ENCODE measurements at regions not wholly inside any gene's neighbourhood (a gene's known extent, or its start where the extent isn't known, plus 50 kb on each side); places are given as distances from the start of the nearest gene placed in this dataset.
"Not testable (repeated sequence)": the region's sequence is repeated elsewhere in the genome, so short reads cannot be mapped to it uniquely, and the experiment has no call there.

DNA sequence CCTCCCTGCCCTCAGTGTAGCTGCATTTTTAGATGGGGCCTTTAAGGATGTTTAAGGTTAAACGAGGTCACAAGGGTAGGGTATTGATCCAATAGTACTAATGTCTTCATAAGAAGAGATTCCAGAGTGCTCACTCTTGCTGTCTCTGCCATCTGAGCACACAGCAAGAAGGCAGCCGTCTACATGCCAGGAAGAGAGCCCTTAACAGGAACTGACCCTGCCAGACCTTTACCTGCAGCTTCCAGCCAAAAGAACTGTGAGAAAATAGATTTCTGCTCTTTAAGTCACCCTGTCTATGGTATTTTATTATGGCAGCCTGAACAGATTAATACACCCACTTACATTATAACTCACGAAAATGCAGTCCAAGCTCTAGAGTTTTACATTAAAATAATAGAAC, 685.3 kb upstream of the MARCKS start:
- no peak for DNase-seq

DNA sequence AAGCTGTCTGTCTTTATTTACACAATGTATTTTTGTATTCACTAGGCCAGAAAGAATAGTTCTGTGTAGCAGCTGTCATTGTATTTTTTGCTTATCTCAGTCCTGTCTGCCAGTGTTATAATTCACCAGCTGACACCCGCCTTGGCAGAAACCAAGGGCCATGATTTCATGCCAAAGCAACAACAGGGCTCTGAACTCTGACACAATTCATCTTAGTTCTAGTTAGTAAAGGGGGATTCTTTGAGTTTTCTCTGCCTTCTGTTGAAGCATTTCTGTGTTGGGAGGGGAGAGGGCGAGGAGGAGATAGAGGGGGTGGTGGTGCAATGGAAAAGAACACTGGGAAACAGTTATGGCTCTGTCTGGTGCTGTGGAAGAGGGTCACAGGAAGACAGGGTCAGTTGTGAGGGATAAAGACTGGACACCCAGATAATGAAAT, 684.6 kb upstream of the MARCKS start:
- no peak for DNase-seq

DNA sequence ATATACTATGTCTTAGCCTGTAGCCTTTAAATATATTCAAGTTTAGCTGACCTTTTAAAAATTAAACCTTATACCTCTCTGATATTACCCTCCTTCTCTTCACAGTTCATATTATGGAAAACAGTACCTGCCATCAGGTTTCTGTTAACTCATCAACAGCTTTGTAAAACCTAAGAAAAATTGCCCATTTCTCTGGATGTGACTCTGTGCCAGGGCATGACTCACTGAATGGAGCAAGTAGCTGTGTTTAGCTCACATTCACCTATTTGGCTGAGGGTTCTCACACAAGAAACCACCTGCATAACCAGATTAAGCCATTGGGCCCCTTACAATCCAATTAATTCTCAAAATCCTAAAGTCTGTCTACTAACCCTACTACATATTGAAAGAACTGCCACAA, 678.8 kb upstream of the MARCKS start:
- no peak for DNase-seq

DNA sequence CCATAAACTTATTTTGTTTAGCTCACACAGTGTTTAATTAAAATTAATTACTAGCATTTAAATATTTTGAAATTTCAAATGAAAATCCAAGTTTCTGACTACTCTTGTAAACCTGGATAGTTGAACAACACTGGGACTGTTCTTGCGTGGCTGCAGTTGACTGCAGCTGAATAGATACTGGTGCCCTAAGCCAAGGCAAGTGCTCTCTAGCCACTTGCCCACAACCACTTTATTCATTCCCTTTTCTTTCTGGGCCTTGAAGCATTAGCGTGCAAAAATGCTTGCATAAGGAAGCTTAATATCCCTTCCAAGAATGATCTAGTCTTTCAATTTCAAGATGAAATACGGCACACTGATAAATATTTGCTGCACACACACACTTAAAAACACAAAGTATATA, 676.0 kb upstream of the MARCKS start:
- DNase-seq: no peak

DNA sequence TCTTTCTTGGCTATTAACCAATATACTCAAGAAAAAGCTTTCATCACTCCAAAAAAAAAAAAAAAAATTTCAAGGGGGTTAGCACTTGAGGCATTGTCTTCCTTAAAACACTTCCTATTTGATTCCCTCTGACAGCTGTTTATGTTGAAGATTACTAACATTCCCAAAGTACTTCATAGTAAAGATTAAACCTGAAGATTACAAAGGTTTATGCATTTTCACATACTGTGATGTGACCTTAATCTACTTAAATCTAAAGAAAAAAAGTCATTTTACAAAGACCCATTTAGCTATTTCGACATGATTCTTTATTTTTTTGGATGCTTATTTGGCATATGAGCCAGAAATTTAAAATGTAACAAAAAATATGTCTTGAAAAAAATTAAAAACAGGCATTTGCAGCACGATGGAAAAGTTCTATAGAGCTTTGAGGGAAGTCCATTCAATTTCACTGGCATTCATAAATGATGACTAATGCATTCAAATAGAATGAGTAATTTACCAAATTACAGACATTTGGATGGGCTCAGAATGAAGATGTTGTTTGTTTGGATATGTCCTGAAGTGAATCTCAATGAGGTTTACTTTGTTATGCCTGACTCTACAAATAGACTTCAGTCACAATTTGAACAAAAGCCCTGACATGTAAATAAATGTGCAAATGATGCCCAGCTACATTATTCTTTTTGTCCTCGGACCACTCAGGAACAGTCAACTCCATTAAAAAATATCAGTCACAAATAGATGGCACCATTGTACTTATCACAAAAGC, 674.6 kb upstream of the MARCKS start:
- no peak for DNase-seq

DNA sequence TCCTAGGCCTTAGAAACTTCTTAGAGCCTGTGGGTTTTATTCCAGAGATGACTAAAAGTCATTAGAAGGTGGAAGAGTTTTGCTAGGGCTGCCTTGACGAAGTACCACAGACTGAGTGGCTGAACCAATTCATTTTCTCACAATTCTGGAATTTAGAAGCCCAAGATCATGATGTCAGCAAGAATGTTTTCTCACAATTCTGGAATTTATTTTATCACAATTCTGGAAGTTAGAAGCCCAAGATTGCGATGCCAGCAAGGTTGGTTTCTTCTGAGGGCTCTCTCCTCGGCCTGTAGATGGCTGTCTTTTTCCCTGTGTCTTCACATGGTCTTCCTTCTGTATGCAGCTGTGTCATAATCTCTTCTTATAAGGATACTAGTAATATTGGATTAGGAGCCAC, 672.9 kb upstream of the MARCKS start:
- no peak for DNase-seq

DNA sequence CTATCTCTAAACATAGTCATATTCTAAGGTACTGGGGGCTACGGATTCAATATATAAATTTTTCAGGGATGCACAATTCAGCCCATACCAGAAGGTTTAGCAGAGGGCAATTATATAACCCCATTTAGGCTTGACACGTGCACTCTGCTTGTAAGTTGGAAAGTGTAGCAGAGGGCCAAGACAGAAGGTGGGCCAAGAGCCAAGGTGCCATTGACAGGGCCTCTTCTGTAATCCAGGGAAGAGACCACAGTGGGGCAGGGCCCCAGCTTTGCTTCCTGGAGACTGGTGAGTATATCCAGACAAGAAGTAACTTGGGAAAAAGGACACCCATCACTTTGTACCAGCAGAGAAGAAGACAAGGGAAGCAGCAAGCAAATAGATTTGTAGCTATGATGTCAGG, 672.4 kb upstream of the MARCKS start:
- DNase-seq: no peak

DNA sequence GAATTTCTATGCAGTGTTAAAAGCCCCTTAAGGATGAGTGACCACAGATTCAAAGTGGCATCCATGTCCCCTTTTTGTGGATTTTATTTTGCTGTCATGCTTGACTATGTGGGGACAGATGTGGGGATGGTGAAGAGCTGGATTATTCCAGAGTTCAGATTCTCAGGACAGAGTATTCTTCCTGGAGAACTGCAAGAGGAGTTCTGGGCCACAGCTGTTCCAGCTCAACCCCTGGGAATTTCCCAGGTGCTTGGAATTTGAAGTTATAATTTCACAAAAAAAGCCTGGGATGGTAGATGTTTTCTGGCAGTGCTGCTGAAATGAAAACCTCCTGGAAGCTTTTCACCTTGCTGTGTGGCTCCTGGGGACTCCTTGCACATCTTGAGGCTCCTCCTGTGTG, 671.8 kb upstream of the MARCKS start:
- no peak for DNase-seq

DNA sequence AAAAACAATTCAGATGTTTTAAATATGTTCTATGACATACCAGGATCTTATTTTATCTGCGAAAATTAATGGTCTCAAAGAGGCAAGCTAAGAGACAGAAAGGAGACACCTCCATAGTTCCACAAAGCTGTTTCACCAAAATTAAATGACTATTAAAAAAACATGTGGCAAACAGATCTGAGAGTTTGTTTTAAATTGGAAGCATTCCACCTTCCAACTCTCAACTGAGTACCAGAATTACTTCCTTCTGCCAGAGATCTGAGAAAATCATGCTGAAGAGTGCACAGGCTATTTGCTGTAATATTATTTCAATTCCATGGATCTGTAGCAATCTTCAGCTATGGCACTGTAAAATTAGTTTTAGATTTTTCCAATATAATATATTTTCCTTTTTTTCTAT, 669.5 kb upstream of the MARCKS start:
- no peak for DNase-seq

DNA sequence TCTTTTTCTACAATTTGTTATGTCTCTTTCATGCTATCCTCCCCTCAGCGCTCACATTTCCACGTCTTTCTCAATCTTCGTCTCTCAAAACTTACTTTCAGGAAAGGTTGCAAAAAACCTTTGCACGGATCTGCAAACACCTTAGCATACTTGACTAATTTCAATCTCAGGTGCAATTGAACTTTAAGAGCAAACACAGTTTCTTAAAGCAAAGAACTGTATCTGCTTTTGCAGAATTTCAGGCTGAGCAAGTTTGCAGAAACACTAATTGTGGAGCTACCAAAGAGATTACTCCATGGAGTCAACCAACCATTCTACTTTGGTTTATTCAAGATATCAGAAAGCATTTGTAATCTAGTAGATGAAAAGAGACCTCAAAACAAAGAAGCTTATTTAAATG, 668.2 kb upstream of the MARCKS start:
- DNase-seq: no peak

DNA sequence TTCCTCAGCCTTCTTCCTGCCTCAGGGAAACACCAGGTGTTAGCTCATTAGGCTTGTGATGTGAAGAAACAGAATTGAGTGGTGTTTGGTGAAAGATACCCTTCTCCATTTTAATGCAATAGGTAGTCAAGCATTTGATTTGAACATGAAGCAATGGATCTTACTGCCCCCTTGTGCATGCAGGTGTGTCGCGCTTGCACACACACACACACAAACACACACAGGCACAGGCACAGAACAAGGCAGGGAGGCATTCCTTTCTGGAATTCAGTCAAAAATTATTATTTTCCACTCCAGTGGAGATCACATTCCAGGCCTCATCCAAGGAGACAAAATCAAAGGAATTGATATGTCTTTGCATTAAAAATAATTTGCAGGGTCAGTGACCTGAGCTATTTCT, 667.0 kb upstream of the MARCKS start:
- DNase-seq: no peak

DNA sequence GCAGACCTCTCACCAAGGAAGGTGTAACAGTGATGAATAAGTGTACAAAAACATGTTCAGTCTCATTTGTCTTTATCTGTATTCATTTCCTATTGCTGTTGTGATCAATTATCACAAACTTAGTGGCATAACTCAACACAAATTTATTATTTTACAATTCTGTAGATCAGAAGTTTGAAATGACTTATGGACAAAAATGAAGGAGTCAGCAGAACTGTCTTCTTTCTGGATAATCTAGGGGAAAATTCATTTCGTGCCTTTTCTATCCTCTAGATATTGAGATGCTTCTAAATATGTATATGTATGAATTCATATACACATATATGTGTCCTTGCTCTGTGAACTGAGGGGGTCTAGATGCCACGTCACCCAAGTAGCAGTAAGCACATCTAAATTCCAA, 663.1 kb upstream of the MARCKS start:
- DNase-seq: no peak

DNA sequence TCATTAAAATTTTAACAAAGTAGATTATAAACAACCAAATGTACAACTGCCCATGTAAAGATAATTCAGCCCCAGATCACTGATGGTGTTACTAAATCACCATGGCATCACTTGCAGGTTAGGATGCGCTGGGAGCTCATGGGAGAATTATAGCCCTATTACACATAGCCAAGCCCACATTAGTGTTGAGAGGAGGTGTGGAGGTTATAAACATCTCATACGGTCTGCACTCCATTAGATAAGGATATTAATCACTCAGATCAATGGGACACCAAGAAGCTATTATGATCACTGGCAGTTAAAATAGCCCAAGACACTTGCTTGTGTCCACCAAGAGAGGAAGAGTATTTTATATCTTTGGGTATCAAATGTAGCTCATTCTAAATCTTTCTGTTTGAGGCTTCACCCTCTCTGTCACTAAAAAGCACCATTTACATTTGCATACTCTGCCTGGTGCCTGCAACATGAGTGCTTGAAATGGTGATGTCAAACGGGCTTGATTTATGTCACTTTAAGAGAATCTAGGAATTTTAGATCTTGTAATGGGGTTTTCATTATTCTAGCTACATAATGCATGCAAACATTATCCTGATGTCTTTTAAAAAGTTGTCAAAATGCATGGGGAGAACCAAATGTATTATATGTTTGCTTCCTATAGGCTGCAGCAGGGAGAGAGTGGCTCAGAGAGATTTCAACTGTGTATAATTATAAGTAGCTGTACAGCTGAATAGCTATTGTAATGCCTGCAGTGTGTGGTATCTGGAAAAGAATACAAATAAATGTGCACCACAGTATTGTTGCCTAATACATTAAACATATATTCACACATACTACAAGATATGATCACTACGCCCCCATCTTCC, 654.1 kb upstream of the MARCKS start:
- DNase-seq: no peak

DNA sequence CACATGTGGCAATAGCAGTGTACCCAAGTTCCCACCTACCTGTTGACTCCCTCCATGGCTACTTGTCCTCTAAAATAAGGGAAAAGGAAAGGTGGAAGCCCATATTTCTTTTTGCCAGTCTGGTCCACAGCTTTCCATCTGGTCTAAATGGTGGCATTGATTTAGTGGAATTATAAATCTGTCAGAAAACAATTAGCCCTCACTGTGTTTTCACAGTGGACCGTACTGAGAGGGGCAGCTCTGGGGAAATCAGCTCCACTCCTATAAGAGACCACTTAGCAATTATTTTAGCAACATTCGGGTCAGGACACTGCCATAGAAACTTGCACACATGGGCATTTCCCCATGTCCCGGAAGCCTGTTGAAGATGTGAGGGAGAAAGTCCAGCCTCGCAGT, 653.4 kb upstream of the MARCKS start:
- DNase-seq: no peak

DNA sequence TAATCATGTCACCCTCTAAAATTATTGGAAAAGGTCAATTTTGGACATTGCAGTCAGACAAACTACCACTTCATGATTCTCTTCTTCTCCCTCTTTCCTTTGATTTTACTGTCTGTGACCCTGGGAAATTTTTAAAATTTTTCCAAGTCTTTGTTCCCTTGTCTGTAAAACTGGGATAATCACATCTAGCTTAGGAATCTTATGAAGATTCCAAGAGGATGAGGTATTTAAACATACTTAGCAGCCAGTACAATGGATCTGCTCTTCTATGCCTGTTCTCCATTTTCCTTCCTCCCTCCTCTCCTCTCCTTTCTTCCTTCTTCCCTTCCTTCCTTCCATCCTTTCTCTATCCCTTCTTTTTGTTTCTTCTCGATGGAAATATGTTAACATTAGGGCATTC, 651.6 kb upstream of the MARCKS start:
- no peak for DNase-seq

DNA sequence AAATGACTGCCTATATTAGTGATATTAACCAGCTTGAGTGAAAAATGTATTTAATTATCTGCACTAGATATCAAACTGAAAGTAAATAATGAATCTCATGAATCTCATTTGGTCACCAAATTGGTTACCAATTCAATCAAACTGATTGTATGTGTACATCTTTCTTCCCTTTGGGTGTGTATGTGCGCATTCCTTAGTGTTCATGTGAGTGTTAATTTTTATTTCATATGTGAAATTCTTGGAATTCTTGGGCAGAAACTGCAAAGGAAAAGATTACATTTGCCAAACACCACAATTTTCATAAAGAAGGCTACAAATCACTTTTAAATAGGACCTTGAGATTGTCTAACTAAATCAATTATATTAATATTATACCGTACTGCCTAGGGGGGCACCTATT, 648.4 kb upstream of the MARCKS start:
- no peak for DNase-seq

DNA sequence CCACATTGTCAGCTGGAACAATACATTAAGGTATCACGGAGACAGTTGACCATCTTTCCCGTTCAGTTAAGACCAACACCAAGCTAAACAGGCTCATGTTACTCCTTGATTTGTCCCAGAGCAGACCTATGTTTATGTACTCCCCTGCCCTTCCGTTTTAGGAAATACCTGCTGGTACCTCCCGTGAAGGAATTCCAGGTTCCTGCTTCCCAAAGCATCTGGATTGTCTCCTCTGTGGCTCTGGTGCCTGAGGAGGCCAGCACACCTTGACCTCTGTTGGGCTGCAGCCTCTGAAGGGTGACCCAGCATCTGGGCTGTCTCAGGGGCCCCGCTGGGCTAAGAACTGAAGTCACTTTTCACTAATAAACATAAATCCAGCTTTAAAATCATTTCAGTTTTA, 647.8 kb upstream of the MARCKS start:
- no peak for DNase-seq

DNA sequence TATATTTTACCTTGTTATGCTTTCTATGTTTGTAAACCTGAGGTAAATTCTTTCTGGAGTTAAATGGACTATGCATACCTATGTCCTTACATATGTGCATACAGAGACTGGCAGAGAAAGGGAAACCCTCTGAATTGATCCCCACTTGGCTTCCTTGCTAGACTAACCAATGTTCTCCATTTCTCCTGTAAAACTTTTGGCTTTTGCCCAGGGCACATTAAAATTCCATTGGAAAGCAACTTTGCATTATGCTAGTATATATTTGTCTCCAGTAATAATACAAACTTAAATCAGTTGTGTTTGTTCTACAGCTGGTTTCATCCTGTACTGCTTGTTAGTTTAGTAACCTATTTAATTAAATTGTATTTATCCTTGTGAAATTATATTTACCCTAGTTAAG, 646.0 kb upstream of the MARCKS start:
- no peak for DNase-seq

DNA sequence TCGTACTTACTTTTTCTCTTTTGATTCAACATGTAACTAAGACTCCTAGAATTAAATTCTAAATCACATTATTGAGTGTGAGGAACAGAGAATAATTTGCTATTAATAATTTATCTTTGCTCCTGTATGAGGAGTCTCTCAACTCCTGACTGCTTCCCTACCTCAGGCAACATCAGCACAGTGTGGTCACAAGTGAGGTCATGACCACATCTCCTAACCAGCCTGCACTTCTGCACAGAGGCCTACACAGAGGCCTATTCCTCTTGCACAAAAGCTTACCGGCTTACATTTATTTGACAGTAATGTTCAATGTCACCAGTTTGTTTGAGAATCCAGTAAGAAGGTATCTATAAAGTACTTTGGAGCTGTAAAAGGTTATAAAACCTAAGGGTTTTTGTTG, 637.4 kb upstream of the MARCKS start:
- no peak for DNase-seq

DNA sequence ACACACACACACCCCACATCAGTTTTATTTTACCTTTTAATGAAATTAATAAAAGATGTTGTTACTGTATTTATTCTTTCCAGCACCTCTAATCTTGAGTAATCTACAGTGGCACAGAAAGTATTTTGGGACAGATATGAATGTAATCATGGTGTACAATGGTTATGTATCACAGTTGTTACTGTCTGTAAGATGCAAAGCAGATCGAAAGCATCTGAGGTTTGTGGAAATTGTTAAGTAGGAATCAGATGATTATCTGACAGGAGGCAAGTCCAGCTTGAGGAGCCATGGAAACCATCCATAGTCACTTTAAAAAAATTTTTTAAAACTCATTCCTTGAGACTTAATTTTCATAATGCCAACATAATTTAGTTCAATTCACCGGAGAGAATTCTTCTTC, 636.3 kb upstream of the MARCKS start:
- DNase-seq: no peak

DNA sequence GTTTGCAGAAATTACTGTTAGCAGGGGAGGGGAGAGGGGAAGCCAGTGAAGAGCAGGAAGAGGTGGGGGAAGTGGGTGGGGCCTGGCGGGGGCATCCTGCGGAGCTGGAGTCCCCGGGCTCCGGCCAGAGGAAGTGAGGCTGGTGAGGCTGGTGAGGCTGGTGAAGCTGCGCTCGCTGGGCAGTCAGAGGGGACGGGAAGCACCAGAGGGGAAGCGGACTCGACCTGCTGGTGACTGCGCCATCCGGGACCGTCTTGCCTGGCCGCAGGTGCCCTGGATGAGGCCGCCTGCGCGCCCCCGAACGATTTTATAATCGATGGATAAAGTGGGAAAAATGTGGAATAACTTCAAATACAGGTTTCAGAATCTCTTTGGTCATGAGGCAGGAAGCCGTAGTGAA, 635.3 kb upstream of the MARCKS start:
- no peak for DNase-seq

DNA sequence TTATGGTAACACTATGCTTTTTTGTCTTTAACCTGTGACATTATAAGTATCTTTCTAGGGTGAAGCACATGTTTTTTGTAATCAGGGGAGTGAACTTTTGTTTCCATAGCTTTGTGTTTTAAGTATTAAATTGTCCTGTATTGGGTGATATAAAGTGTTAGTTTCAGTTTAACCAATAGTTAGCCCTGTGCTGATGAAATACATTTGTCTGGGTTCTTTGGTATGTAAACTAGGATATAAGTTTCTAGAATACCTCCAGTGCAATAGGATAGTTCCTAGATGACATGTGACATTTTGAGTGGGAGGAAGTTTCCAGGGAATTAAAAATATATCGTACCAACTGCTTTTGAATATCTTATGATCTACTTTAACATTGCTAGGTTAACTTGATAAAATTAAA, 611.0 kb upstream of the MARCKS start:
- DNase-seq: no peak

DNA sequence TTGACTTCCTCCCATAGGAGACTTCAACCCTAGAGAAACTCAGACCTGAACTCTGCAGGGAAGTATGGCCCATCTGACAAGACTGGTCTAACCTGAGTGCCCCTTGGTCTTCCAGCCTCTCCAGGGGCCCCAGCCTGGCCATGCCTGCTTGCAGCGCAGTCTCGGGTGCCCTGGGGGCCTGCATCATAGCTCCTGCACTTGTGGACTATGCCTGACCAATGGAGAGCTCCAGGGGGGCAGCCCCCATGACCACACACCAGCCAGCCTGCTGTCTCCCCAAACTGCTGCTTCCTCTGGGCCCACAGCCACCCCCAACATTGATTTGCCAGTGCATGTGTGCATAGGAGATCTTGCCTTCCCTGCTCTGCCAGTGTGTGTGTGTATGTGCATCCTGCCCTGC, 608.6 kb upstream of the MARCKS start:
- no peak for DNase-seq

DNA sequence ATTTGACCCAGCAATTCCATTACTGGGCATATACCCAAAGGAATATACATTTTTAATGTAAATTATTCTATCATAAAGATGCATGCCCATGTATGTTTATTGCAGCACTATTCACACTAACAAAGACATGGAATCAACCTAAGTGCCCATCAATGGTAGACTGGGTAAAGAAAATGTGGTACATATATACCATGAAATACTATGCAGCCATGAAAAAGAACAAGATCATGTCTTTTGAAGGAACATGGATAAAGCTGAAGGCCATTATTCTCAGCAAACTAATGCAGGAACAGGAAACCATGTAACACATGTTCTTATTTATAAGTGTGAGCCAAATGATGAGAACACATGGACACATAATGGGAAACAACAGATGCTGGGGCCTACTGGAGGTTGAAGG, 603.0 kb upstream of the MARCKS start:
- DNase-seq: not testable (repeated sequence)

DNA sequence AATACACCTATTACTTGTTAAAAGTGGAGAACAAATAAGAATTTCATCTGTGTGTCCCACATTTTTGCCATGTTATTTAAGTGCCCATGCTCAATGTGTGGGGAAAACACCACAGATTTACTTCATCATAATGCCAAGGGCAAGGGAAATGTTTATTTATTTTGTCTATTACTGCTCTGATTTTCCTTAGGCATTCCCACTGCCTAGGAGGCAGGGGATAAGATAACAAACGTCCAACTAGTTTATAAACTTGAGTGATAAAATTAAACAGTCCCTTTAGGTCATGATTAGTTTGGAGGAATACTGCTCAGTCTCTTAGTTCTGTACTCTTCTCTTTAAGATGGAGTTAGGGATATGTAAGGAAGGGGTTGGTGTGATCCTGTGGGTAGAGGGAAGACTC, 598.4 kb upstream of the MARCKS start:
- DNase-seq: no peak

Data from inflammatory macrophage treated with lipopolysaccharide for 1 hour (primary cell).